Gastrocnemius medialis (tissue), 4 donors: ENCODE measurements at regions not wholly inside any gene's neighbourhood (a gene's known extent, or its start where the extent isn't known, plus 50 kb on each side); places are given as distances from the start of the nearest gene placed in this dataset.

Experiments
- ATAC-seq, 2 donors: fragments of 150-250 bp; one replicate each; pipeline ENCODE4 v1.9.1; 2016
- DNase-seq, 2 donors: peaks; one replicate each; pipeline ENCODE4 v3.0.0-alpha.2; 2019
- H3K27ac ChIP-seq, 4 donors: fragments of 200-600 bp; sonication (generic); 1 replicate in 1 of 4; 2 replicates in 3 of 4; pipeline ENCODE4 v1.5.1; 2016 to 2018; ENCODE audit warnings: mild to moderate bottlenecking in 2 of 4, moderate library complexity in 1 of 4
- H3K27me3 ChIP-seq, 3 donors: fragments of 200-600 bp; sonication (generic) in 2 of 3; 1 replicate in 1 of 3; 2 replicates in 2 of 3; pipeline versions ENCODE4 v1.5.1 to v1.6.0; 2016 to 2019; ENCODE audit warnings: mild to moderate bottlenecking in 1 of 3, moderate library complexity in 1 of 3
- H3K36me3 ChIP-seq, 2 donors: fragments of 200-600 bp; sonication (generic) in 1 of 2; one replicate each; pipeline ENCODE4 v1.5.1; 2017 to 2018
- H3K4me1 ChIP-seq, 2 donors: fragments of 200-600 bp; sonication (generic) in 1 of 2; one replicate each; pipeline ENCODE4 v1.5.1; 2016 to 2017; ENCODE audit warnings: mild to moderate bottlenecking in 2 of 2
- H3K4me3 ChIP-seq, 4 donors: fragments of 200-600 bp; sonication (generic) in 3 of 4; 1 replicate in 1 of 4; 2 replicates in 3 of 4; pipeline ENCODE4 v1.5.1; 2016 to 2019; ENCODE audit warnings: mild to moderate bottlenecking in 2 of 4
- H3K9me3 ChIP-seq, 3 donors: fragments of 200-600 bp; sonication (generic) in 2 of 3; 1 replicate in 1 of 3; 2 replicates in 2 of 3; pipeline ENCODE4 v1.5.1; 2016 to 2019
- CTCF ChIP-seq, 5 experiments: fragments of 450-650 bp in 3 of 5; fragments of 200-600 bp in 2 of 5; sonication (generic) in 2 of 5; IDR thresholded peaks in 4 of 5; conservative IDR thresholded peaks in 1 of 5; 1 replicate in 4 of 5; 2 replicates in 1 of 5; pipeline ENCODE4 v1.5.1; 2016 to 2019; ENCODE audit warnings: antibody characterized with exemption in 5 of 5, mild to moderate bottlenecking in 3 of 5, moderate library complexity in 3 of 5
- POLR2A ChIP-seq, 2 donors: fragments of 450-650 bp; IDR thresholded peaks; one replicate each; pipeline ENCODE4 v1.6.1; 2017; ENCODE audit warnings: antibody characterized with exemption in 2 of 2, mild to moderate bottlenecking in 2 of 2, moderate library complexity in 2 of 2
- in situ Hi-C, 4 donors: fragments of 200-750 bp; cut with MboI; loops; one replicate each; pipeline versions ENCODE4 v1.15.0 to v1.8.0; 2017; ENCODE audit warnings: low sequenced_read_pairs in 4 of 4
- intact Hi-C: fragments of 100-400 bp; cut with DNase I; formaldehyde crosslinking; loops from one replicate; pipeline ENCODE4 v1.15.1; 2023; ENCODE audit warnings: low total_unique reads

DNA sequence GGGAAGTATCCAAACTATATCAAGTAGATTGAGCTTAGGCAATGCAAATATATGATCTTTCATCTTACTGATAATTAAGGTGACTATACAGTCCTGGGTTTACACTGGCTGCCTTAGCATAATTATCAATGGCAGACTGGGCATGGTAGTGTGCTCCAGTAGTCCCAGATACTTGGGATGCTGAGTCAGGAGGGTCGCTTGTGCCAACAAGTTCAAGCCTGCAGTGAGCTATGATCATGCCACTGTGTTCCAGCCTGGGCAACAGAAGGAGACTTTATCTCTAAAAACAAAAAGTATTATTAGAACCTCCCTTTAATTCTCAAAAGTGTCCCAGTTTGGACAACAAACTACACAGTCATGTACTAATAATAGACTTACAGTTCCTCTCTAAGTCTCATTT is 99.4 kb upstream of the RASGEF1B start:
- intact Hi-C loops (no loop called here), in situ Hi-C loops (no loop called here)
- H3K4me1 ChIP-seq: no peaks in the 10 kb centered on the region
- H3K36me3 ChIP-seq: no peaks in the 10 kb centered on the region
- H3K27ac ChIP-seq: no peak overlapping the region
- DNase-seq (no peak), ATAC-seq (no peak)
- no peaks in the 10 kb centered on the region for H3K9me3 ChIP-seq
- H3K27me3 ChIP-seq: no peaks in the 10 kb centered on the region
- TF ChIP-seq CTCF (IDR thresholded peaks at IDR 0.05 in 4 of 5, conservative IDR thresholded peaks at IDR 0.05 in 1 of 5) (no peak), POLR2A (IDR thresholded peaks at IDR 0.05) (no peak)
- H3K4me3 ChIP-seq: no peak overlapping the region

DNA sequence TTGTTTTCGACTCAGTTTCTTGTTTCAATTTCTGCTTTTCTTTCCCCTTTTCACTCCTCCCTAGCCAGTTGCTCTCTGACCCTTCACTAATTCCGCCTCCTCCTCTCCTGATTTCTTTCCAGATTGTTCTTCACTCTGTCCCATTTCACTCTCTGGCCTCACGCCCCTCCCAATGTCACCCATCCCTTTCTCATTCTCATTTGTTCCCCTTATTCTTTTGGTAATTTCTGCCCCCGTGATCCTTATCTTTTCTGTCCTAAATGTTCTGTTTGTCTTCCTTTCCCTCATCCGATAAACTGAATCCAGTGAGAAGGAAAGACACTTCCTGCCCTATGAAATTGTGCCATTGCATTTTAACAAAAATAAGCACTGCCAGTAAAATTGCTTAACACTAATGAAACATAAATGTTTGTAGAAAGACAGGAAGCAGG is 94.5 kb upstream of the RASGEF1B start:
- intact Hi-C loops (no loop called here), in situ Hi-C loops (no loop called here)
- Histone ChIP-seq H3K9me3 (no peaks in the 10 kb centered on the region), H3K4me3 (peak overlapping the region; percentile 25 to 37 (median 30)), H3K4me1 (no peaks in the 10 kb centered on the region), H3K27ac (peak overlapping the region; percentile 52 to 67 (median 64)), H3K27me3 (no peaks in the 10 kb centered on the region), H3K36me3 (no peaks in the 10 kb centered on the region)
- TF ChIP-seq CTCF (IDR thresholded peaks at IDR 0.05 in 4 of 5, conservative IDR thresholded peaks at IDR 0.05 in 1 of 5) (no peak), POLR2A (IDR thresholded peaks at IDR 0.05) (no peak)
- DNase-seq (no peak), ATAC-seq (peak; percentile 23 to 58)

GRCh38 chr4:81565142-81565870 is 93.6 kb upstream of the RASGEF1B start:
- in situ Hi-C loops (no loop called here), intact Hi-C loops (no loop called here)
- TF ChIP-seq POLR2A (IDR thresholded peaks at IDR 0.05) (peak in 1 of 2 donors; percentile 43), CTCF (IDR thresholded peaks at IDR 0.05 in 4 of 5, conservative IDR thresholded peaks at IDR 0.05 in 1 of 5) (no peak)
- peak; percentile 54 to 77 for ATAC-seq
- Histone ChIP-seq H3K36me3 (no peaks in the 10 kb centered on the region), H3K9me3 (no peaks in the 10 kb centered on the region), H3K4me3 (peak overlapping the region; percentile 25 to 37 (median 30)), H3K27ac (peak overlapping the region; percentile 52 to 67 (median 64)), H3K4me1 (no peaks in the 10 kb centered on the region), H3K27me3 (no peaks in the 10 kb centered on the region)
- DNase-seq: peak; percentile 41 to 62

DNA sequence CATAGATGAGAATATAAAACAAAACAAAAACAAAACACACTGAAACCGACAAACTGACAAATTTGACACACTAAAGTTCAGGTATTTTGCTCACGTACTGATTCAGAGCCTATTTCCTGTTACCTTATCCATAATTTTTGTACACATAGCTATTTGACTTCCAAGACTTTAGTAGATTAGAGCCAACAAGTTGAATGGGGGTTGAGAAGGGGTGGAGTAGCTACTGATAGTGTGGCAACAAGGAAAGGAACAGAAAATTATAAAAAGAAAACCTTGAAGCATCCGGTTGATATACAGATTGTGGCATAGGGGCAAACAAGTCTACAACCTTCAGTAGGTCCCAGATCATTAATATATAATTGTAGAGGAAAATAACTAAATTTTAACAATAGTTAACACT is 92.3 kb upstream of the RASGEF1B start:
- TF ChIP-seq POLR2A (IDR thresholded peaks at IDR 0.05) (no peak), CTCF (IDR thresholded peaks at IDR 0.05 in 4 of 5, conservative IDR thresholded peaks at IDR 0.05 in 1 of 5) (no peak)
- intact Hi-C loops: no loop called here
- DNase-seq: no peak
- no peak overlapping the region for H3K4me3 ChIP-seq
- H3K4me1 ChIP-seq: no peaks in the 10 kb centered on the region
- H3K27me3 ChIP-seq: no peaks in the 10 kb centered on the region
- in situ Hi-C loops: no loop called here
- no peaks in the 10 kb centered on the region for H3K36me3 ChIP-seq
- no peak for ATAC-seq
- H3K27ac ChIP-seq: no peak overlapping the region
- H3K9me3 ChIP-seq: no peaks in the 10 kb centered on the region

- in situ Hi-C loops (no loop called here), intact Hi-C loops (no loop called here)
- no peak for DNase-seq
- no peak for TF ChIP-seq POLR2A (IDR thresholded peaks at IDR 0.05)
- no peak for ATAC-seq
- H3K27me3 ChIP-seq: no peaks in the 10 kb centered on the region
- no peak overlapping the region for H3K4me3 ChIP-seq
- no peaks in the 10 kb centered on the region for H3K4me1 ChIP-seq
- no peaks in the 10 kb centered on the region for H3K9me3 ChIP-seq
- H3K27ac ChIP-seq: no peak overlapping the region
- no peaks in the 10 kb centered on the region for H3K36me3 ChIP-seq
Observed at GRCh38 chr4:81562093-81562492, 90.4 kb upstream of the RASGEF1B start.
